Esophagus mucosa (tissue), 1 donor: ENCODE measurements at regions not wholly inside any gene's neighbourhood (a gene's known extent, or its start where the extent isn't known, plus 50 kb on each side); places are given as distances from the start of the nearest gene placed in this dataset.

ENCODE experiments used
- ATAC-seq: fragments of 200-7000 bp; cut with Tn5 transposase; one replicate; pipeline ENCODE4 v1.9.1; 2020
- donor health status: DM: yes; HTN: yes; CAD: no.

- ATAC-seq = no peak
Observed at GRCh38 chr1:30478799-30479563, 244.4 kb downstream of the MATN1 start.

- no peak for ATAC-seq
Observed at GRCh38 chr1:30478283-30478682, 245.1 kb downstream of the MATN1 start.

DNA sequence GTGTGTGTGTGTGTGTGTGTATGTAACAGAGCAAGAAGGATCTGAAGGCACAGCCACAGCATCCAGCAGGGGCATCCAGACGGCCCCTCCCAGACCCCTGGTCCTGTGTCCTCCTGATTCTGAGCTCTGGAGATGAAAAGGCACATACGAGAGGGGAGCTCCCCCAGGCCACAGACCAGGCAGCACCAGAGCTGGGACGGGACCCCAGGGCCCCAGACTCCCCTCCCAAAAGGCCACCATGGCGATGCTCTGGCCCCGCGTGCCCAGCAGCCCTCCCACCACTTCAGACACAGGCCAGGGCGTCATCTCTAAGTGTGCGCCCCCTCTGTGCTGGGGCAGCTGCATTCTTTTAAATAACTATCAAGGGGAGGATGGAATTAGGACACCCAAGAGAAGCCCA is 245.8 kb downstream of the MATN1 start:
- ATAC-seq = no peak

DNA sequence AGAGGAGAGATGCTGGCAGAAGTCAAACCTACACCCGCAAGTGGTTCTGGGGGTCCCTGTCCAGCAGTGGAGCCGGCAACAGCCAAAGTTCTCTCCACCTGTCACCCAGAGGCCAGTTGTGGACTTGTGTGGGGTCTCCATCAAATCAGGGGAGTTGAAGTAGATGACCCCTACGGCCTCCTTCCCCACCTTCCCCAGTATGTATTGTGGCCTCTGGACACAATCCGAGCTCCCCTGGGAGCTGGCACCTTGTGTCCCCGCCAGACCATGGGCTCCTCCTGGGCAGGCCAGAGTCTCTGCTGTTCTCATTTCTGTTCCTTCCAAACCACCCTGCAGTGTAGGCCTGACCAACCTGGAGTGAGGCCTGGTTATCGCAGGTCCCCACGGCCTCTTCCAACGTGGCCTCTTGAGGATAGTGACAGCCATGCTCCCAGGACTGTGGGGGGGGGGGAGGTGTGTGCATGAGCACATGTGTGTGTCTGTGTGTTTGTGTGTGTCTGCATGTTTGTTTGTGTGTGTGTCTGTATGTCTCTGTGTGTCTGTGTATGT is 246.4 kb downstream of the MATN1 start:
- ATAC-seq = no peak

- ATAC-seq = no peak
Observed at GRCh38 chr1:30476476-30476875, 246.9 kb downstream of the MATN1 start.

- no peak for ATAC-seq
Observed at GRCh38 chr1:30475966-30476365, 247.4 kb downstream of the MATN1 start.

- ATAC-seq = no peak
Observed at GRCh38 chr1:30475201-30475600, 248.2 kb downstream of the MATN1 start.

GRCh38 chr1:30474818-30475200 is 248.6 kb downstream of the MATN1 start:
- ATAC-seq = no peak

- ATAC-seq = no peak
Observed at GRCh38 chr1:30473922-30474817, 249.2 kb downstream of the MATN1 start.

- no peak for ATAC-seq
Observed at GRCh38 chr1:30472526-30472925, 250.9 kb downstream of the MATN1 start.

GRCh38 chr1:30472009-30472408 is 251.4 kb downstream of the MATN1 start:
- no peak for ATAC-seq

GRCh38 chr1:30471307-30471706 is 252.1 kb downstream of the MATN1 start:
- ATAC-seq = no peak

DNA sequence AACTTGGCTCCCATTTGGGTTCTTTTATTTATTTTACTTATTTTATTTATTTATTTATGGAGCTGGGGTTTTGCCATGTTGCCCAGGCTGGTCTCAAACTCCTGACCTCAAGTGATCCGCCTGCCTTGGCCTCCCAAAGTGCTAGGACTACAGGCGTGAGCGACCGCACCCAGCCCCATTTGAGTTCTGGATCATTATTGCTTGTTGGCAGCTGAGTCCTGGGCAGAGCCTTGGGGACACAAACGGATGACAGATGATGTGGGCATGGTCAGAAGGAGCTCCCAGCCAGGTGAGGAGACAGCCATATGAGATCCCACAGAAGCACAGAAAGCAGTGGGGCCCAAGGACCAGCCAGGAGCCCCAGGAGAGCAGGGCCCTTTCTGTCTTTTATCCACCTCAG is 254.0 kb downstream of the MATN1 start:
- ATAC-seq = no peak

DNA sequence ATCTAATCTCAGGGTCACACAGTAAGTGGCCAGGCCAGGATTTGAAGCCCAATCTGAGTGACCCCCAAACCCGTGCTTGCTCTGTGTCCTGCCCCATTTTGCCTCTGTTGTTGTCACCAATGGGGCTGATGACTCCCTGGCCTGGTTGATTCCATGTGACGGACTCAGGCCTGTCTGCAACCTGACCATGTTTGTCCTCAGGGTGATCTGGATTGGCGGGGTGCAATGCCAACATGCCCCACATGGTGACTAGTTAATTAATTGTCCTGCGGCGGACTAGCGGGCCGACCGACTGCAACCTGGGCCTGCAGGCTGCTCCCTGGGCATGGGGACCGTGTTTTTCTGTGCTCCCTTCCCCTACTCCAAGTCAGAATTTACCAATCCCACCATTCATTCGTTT is 256.3 kb downstream of the MATN1 start:
- no peak for ATAC-seq

DNA sequence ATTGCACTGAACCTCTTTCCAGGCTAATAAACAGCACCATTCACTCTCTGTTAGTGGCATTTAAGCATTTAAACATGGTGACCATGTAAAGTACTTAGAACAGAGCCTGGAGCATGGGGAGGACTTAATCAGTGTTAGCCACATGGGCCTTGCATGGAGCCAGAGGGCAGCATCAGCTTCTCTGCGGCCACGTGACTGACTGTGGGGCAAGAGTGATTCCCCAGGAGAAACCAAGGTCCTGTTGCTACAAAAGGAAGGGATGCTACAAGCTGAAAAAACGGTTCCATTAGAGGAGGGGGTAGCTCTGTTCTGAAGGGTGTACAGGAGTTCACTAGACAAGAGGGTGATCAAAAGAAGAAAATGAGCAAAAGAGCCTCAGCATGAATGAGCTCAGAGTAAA is 256.8 kb downstream of the MATN1 start:
- ATAC-seq = no peak

GRCh38 chr1:30466026-30466425 is 257.4 kb downstream of the MATN1 start:
- ATAC-seq = no peak

GRCh38 chr1:30465096-30465495 is 258.3 kb downstream of the MATN1 start:
- ATAC-seq = no peak

GRCh38 chr1:30464187-30464617 is 259.2 kb downstream of the MATN1 start:
- no peak for ATAC-seq

DNA sequence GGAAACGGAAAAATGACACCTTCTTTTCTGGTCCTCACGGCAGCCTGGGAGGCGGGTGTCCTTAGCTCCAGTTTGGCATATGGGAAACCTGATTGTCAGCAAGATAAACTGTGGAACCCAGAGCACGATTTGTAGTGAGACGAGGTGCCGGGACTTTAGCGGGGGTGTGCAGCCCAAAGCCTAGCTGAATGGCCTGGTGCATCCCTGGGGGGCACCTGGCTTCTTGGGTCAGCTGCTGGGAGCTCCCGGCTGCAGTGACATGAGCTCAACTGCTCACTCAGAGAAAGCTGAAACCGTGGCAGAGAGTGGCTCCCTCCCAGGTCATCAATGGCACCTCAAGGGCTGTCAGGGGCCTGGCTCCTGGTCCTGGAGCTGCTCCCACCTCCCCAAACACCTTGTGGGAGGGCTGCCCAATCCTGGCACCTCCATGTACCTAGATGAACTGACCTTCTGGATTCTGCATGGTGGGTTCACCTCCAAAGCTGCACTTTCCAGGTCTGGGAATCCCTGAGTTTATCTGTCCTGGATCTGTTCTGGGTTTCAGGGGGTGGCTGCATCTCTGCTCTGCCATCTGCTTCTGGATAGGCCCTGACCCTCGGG is 260.5 kb downstream of the MATN1 start:
- no peak for ATAC-seq

GRCh38 chr1:30462166-30462565 is 261.2 kb downstream of the MATN1 start:
- ATAC-seq = no peak

DNA sequence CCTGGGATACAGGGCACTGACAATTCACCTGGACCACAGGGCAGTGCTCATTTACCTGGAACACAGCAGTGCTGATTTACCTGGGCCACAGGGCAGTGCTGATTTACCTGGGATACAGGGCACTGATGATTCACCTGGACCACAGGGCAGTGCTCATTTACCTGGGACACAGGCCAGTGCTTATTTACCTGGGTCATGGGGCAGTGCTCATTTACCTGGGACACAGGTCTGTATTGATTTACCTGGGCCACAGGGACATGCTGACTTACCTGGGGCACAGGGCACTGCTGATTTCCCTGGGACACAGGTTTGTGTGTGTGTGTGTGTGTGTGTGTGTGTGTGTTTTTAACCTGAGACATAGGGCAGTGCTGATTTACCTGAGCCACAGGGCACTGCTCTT is 261.7 kb downstream of the MATN1 start:
- ATAC-seq = no peak

GRCh38 chr1:30460661-30461060 is 262.7 kb downstream of the MATN1 start:
- ATAC-seq = no peak
